Ishikawa (cell line): ENCODE measurements at regions not wholly inside any gene's neighbourhood (a gene's known extent, or its start where the extent isn't known, plus 50 kb on each side); places are given as distances from the start of the nearest gene placed in this dataset.

Source experiments
- CEBPB ChIP-seq: IDR thresholded peaks from 2 replicates; pipeline ENCODE4 v1.6.1; 2012
- CREB1 ChIP-seq: IDR thresholded peaks from 2 replicates; pipeline ENCODE4 v1.6.1; 2012; ENCODE audit warnings: low read depth
- EGR1 ChIP-seq: IDR thresholded peaks from 2 replicates; pipeline ENCODE4 v1.6.1; 2012
- EP300 ChIP-seq: IDR thresholded peaks from 2 replicates; pipeline ENCODE4 v1.6.1; 2012; ENCODE audit warnings: borderline replicate concordance
- FOXM1 ChIP-seq: IDR thresholded peaks from 2 replicates; pipeline ENCODE4 v1.6.1; 2012; ENCODE audit warnings: low read depth, borderline replicate concordance
- NFIC ChIP-seq: IDR thresholded peaks from 2 replicates; pipeline ENCODE4 v1.6.1; 2012
- RAD21 ChIP-seq: IDR thresholded peaks from 2 replicates; pipeline ENCODE4 v1.6.1; 2012; ENCODE audit warnings: low read depth
- REST ChIP-seq: IDR thresholded peaks from 2 replicates; pipeline ENCODE4 v1.6.1; 2012; ENCODE audit warnings: low read depth, mild to moderate bottlenecking
- TAF1 ChIP-seq: IDR thresholded peaks from 2 replicates; pipeline ENCODE4 v1.6.1; 2012; ENCODE audit warnings: low read depth, mild to moderate bottlenecking
- TCF12 ChIP-seq: IDR thresholded peaks from 2 replicates; pipeline ENCODE4 v1.6.1; 2012; ENCODE audit warnings: low read depth
- TEAD4 ChIP-seq: IDR thresholded peaks from 2 replicates; pipeline ENCODE4 v1.6.1; 2012
- USF1 ChIP-seq: IDR thresholded peaks from 2 replicates; pipeline ENCODE4 v1.6.1; 2012
- YY1 ChIP-seq: IDR thresholded peaks from 2 replicates; pipeline ENCODE4 v1.6.1; 2012; ENCODE audit warnings: low read depth
- ZBTB7A ChIP-seq: IDR thresholded peaks from 2 replicates; pipeline ENCODE4 v1.6.1; 2012; ENCODE audit warnings: low read depth
- TF ChIP-seq, protein P1 (sequence below): IDR thresholded peaks from 2 replicates; pipeline ENCODE4 v1.6.1; 2012

DNA sequence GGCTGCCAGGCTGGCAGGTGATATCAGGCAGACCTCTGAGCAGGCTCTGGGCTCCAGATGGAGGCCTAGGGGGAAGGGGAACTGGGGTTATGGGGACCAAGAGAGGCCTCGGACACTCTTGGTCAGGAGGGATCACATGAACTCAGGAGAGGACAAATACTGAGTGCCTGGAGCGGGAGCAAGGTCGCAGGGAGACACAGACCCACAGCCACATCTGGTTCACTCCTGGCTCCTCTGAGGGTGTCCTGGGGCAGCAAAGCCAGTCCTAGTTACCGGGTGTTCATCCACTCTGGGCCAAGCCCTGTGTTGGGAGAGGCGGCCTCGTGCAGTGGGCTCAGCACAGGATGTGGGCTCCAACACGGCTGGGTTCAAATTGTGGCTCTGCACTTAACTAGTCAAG lies 239.0 kb downstream of the PTPRU start:
- TF ChIP-seq NFIC, result no peak
- no peak for TF ChIP-seq TCF12
- no peak for TF ChIP-seq TEAD4
- TF ChIP-seq, protein P1, sequence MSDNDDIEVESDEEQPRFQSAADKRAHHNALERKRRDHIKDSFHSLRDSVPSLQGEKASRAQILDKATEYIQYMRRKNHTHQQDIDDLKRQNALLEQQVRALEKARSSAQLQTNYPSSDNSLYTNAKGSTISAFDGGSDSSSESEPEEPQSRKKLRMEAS, result no peak
- TF ChIP-seq CEBPB, result no peak
- no peak for TF ChIP-seq REST
- no peak for TF ChIP-seq USF1
- TF ChIP-seq TAF1, result no peak
- TF ChIP-seq EGR1, result no peak

DNA sequence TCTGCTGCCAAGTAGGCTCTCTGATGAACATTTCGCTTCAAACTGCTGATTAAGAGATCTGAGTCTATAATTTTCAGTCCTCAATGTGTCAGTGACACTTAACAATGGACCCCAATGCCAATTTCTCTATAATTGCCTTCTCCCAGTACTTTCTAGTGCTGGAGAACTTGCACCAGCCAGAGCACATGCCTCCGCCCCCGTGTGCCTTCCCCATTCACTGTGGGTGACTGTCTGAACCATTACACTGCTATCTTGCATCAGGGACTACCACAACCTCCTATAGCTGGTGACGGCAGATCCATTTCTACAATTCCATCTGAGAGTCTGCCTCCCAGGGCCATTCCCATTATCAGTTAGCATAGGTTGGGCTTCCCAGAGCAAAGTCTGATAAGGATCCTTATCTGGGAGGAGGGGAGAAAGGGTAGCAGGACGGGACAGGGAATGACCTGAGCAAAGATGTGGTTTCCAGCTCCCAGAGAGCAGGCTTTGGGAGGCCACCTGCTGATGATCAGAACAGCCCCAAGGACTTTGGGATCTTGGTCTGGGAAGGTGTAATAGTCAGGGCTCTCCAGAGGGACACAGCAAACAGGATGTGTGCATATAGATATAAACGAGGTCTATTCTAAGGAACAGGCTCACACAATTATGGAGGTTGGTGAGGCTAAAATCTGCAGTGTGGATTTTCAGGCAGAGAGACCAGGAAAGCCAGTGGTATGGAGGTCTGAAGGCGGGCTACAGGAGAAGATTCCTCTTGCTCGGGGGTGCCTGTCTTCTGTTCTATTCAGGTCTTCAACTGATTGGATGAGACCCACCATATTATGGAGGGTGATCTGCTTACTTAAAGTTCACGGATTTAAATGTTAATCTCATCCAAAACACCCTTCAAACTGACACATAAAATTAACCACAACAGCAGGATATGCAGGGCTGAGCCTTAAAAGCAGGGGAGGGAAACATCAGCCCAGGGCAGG lies 238.2 kb downstream of the PTPRU start:
- TF ChIP-seq NFIC (no peak), YY1 (no peak), CEBPB (no peak), RAD21 (no peak)

- TF ChIP-seq CEBPB, result no peak
- TF ChIP-seq TCF12, result no peak
- no peak for TF ChIP-seq CREB1
- no peak for TF ChIP-seq USF1
- no peak for TF ChIP-seq ZBTB7A
- no peak for TF ChIP-seq EGR1
- no peak for TF ChIP-seq YY1
- no peak for TF ChIP-seq REST
- TF ChIP-seq TEAD4, result no peak
- no peak for TF ChIP-seq RAD21
- TF ChIP-seq TAF1, result no peak
- no peak for TF ChIP-seq FOXM1
- no peak for TF ChIP-seq NFIC
- TF ChIP-seq, protein P1, result no peak
- no peak for TF ChIP-seq EP300
Observed at GRCh38 chr1:29473161-29473855, 237.0 kb downstream of the PTPRU start.

DNA sequence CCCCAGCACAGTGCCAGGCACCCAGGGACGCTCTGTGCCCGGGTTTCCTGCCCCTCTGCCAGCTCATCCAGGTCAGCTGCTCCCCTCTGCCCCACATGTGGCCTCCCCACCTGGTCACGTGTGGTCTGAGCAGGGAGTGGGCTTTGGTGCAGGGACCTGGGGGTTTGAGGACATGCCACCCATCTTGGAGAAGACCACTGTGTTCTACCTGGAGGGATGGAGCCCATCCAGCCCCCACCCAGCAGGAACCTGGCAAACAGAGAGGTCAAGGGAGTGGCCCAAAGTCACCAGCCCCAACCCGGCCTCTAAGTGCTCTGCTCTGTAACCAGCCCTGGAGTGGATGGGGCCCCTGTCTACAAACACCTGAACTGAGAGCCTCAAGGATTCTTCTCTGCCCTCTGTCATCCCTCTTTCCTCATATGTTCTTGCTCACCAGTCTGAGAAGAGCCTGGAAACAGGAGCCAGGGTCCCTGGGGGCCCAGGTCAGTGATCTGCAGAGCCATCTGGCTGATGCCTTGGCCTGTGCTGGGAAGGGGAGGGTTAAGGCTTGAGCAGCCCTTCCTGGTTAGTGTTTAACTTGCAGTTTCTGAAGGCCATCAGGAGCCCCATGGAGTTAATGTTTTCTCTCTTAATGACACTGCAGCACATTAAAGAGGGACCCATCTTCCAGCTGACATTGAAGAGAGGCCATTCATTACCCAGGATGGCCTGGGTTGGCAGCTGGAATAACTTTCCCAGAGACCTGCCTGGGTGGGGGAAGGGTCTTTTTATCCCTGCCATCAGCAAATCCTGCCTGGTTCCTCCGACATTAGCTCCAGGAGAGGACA lies 235.4 kb downstream of the PTPRU start:
- no peak for TF ChIP-seq USF1
- TF ChIP-seq, protein P1, result no peak
- no peak for TF ChIP-seq EP300
- no peak for TF ChIP-seq EGR1
- TF ChIP-seq TAF1, result no peak
- no peak for TF ChIP-seq RAD21
- TF ChIP-seq YY1, result no peak
- no peak for TF ChIP-seq REST
